HEK293T (cell line): ENCODE measurements at regions not wholly inside any gene's neighbourhood (a gene's known extent, or its start where the extent isn't known, plus 50 kb on each side); places are given as distances from the start of the nearest gene placed in this dataset.

Experiments
- ARNT ChIP-seq: fragments of 450-650 bp; IDR thresholded peaks from 2 replicates; pipeline ENCODE4 v1.6.1; 2017; ENCODE audit warnings: mild to moderate bottlenecking
- BHLHE40 ChIP-seq: fragments of 450-650 bp; IDR thresholded peaks from 2 replicates; pipeline ENCODE4 v1.6.1; 2016; ENCODE audit warnings: mild to moderate bottlenecking, moderate library complexity, borderline replicate concordance
- FOXK2 ChIP-seq: fragments of 450-650 bp; IDR thresholded peaks from 2 replicates; pipeline ENCODE4 v1.6.1; 2016; ENCODE audit warnings: mild to moderate bottlenecking
- FOXM1 ChIP-seq: fragments of 450-650 bp; IDR thresholded peaks from 2 replicates; pipeline ENCODE4 v1.6.1; 2017; ENCODE audit warnings: mild to moderate bottlenecking, borderline replicate concordance
- L3MBTL2 ChIP-seq: fragments of 450-650 bp; conservative IDR thresholded peaks from 2 replicates; pipeline ENCODE4 v1.6.1; 2016; ENCODE audit warnings: mild to moderate bottlenecking
- NFRKB ChIP-seq: fragments of 450-650 bp; IDR thresholded peaks from 2 replicates; pipeline ENCODE4 v1.6.1; 2016; ENCODE audit warnings: mild to moderate bottlenecking, moderate library complexity
- PKNOX1 ChIP-seq: fragments of 450-650 bp; IDR thresholded peaks from 2 replicates; pipeline ENCODE4 v1.6.1; 2016
- SUZ12 ChIP-seq: fragments of 450-650 bp; IDR thresholded peaks from 2 replicates; pipeline ENCODE4 v1.6.1; 2016; ENCODE audit warnings: mild to moderate bottlenecking

- TF ChIP-seq ARNT (no peak), SUZ12 (no peak), L3MBTL2 (no peak), PKNOX1 (no peak), NFRKB (no peak), FOXM1 (no peak), BHLHE40 (no peak), FOXK2 (no peak)
Observed at GRCh38 chr13:19321222-19321621, 139.6 kb upstream of the TUBA3C start.
